Colonic mucosa (tissue), 4 donors: ENCODE measurements at regions not wholly inside any gene's neighbourhood (a gene's known extent, or its start where the extent isn't known, plus 50 kb on each side); places are given as distances from the start of the nearest gene placed in this dataset.

Experiments used
- DNase-seq: peaks from one replicate; pipeline ENCODE4 v3.0.0-alpha.2; 2020
- H3K27ac ChIP-seq: fragments of 200-600 bp; one replicate; pipeline ENCODE4 v1.8.0; 2021
- H3K27me3 ChIP-seq: fragments of 200-600 bp; one replicate; pipeline ENCODE4 v1.8.0; 2021
- H3K36me3 ChIP-seq: fragments of 200-600 bp; one replicate; pipeline ENCODE4 v1.8.0; 2021
- H3K4me1 ChIP-seq: fragments of 200-600 bp; one replicate; pipeline ENCODE4 v1.8.0; 2021; ENCODE audit warnings: mild to moderate bottlenecking
- H3K4me3 ChIP-seq: fragments of 200-600 bp; one replicate; pipeline ENCODE4 v1.8.0; 2021
- H3K9ac ChIP-seq, 2 donors: one replicate each; pipeline ENCODE4 v1.7.0; 2013; ENCODE audit warnings: control low read depth in 2 of 2, low read depth in 2 of 2, low read length in 2 of 2
- H3K9me3 ChIP-seq: fragments of 200-600 bp; one replicate; pipeline ENCODE4 v1.8.0; 2021
- CTCF ChIP-seq: fragments of 200-600 bp; IDR thresholded peaks from one replicate; pipeline ENCODE4 v1.8.0; 2022; ENCODE audit warnings: antibody characterized with exemption, mild to moderate bottlenecking
- intact Hi-C: fragments of 100-400 bp; cut with DNase I; formaldehyde crosslinking; loops from one replicate; pipeline ENCODE4 v1.14.1; 2022
- donor health status: healthy.
- donor health status: DM: no; HTN: no; CAD: no.
- donor health status: DM: no; HTN: no; CAD: no.

DNA sequence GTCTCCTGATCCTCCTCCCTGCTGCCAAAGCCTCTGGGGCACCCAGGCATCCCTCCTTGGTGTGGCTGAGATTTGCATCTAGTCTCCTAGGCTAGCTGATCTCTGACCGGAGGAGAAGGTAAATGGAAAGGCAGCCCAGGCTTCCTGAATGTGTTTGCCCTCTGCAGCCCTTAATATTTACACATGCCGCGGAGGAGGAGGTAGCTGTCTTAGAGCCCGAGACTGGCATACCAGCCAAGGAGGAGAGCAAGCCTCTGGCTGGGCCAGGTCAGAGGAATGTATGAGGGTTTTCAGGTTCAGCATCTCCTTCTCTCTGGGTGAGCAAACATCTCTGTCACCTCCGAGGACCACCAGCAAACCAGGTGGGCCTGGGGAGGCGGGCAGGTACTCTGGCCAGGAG, 86.0 kb upstream of the GRIK3 start:
- H3K36me3 ChIP-seq, result no peaks in the 10 kb centered on the region
- H3K27ac ChIP-seq, result no peak overlapping the region
- H3K4me1 ChIP-seq, result no peaks in the 10 kb centered on the region
- H3K4me3 ChIP-seq, result no peak overlapping the region
- no peak overlapping the region for H3K9ac ChIP-seq
- TF ChIP-seq CTCF, result no peak
- no peaks in the 10 kb centered on the region for H3K27me3 ChIP-seq
- H3K9me3 ChIP-seq, result no peaks in the 10 kb centered on the region
- DNase-seq, result no peak
- intact Hi-C loops, result no loop called here

- no peak for DNase-seq
- no peaks in the 10 kb centered on the region for H3K9me3 ChIP-seq
- H3K27me3 ChIP-seq, result no peaks in the 10 kb centered on the region
- H3K27ac ChIP-seq, result no peak overlapping the region
- TF ChIP-seq CTCF, result no peak
- H3K36me3 ChIP-seq, result no peaks in the 10 kb centered on the region
- no peaks in the 10 kb centered on the region for H3K4me1 ChIP-seq
- no peak overlapping the region for H3K9ac ChIP-seq
- intact Hi-C loops, result no loop called here
- H3K4me3 ChIP-seq, result no peak overlapping the region
Observed at GRCh38 chr1:37123276-37124115, 89.2 kb upstream of the GRIK3 start.

DNA sequence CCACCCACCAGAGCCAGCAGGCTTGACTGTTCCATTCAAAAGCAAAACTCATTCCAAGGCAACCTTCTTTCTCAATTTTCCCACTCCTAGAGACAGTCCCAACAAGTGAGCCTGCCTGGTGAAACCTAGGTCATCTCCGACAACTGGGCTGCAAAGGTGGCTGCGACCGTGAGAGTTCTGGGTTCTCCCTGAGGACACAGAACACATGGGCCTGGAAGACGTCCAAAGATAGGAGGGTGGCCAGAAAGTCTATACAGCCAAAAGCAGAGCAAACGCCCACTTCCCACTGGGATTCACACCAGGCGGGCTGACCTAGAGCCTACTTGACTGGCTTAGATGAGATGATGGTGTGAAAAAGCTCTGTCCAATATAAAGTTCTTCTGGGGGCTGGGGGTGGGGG, 90.2 kb upstream of the GRIK3 start:
- TF ChIP-seq CTCF, result no peak
- Histone ChIP-seq H3K27ac (no peak overlapping the region), H3K9ac (no peak overlapping the region), H3K9me3 (no peaks in the 10 kb centered on the region), H3K4me3 (no peak overlapping the region), H3K27me3 (no peaks in the 10 kb centered on the region), H3K36me3 (no peaks in the 10 kb centered on the region), H3K4me1 (no peaks in the 10 kb centered on the region)
- no peak for DNase-seq
- intact Hi-C loops, result no loop called here

DNA sequence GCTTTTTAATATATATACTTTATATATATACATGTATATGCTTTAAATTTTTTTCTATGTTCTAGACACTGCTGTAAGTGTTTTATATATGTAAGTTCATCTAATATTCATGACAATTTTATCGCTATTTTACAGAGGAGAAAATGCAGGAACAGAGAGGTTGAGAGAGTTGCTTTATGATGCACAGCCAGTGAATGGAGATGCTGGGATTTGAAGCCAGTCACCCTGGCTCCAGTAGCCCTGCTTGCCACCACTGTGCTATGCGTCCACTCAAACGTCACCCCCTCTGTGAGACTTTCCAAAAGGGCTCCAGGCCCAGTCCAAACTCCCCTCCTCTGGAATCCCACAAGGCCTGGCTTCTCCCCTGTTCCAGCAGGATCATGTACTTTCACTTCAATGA, 91.0 kb upstream of the GRIK3 start:
- Histone ChIP-seq H3K4me3 (no peak overlapping the region), H3K4me1 (no peaks in the 10 kb centered on the region), H3K36me3 (no peaks in the 10 kb centered on the region), H3K9ac (no peak overlapping the region), H3K9me3 (no peaks in the 10 kb centered on the region), H3K27me3 (no peaks in the 10 kb centered on the region), H3K27ac (no peak overlapping the region)
- no peak for TF ChIP-seq CTCF
- intact Hi-C loops, result no loop called here
- no peak for DNase-seq

- TF ChIP-seq CTCF, result no peak
- no peak for DNase-seq
- H3K9me3 ChIP-seq, result no peaks in the 10 kb centered on the region
- intact Hi-C loops, result no loop called here
- no peaks in the 10 kb centered on the region for H3K27me3 ChIP-seq
- no peak overlapping the region for H3K9ac ChIP-seq
- no peak overlapping the region for H3K27ac ChIP-seq
- H3K4me1 ChIP-seq, result no peaks in the 10 kb centered on the region
- no peak overlapping the region for H3K4me3 ChIP-seq
- no peaks in the 10 kb centered on the region for H3K36me3 ChIP-seq
Observed at GRCh38 chr1:37127254-37127748, 93.0 kb upstream of the GRIK3 start.
